SK-N-SH (cell line): ENCODE measurements at regions not wholly inside any gene's neighbourhood (a gene's known extent, or its start where the extent isn't known, plus 50 kb on each side); places are given as distances from the start of the nearest gene placed in this dataset.

Experiments
- CTCF ChIA-PET: fragments of 300-600, 350-600 bp; formaldehyde crosslinking; extraction: SDS; loops from one replicate; lab custom pipeline; 2021; lab: Yijun Ruan, JAX
- POLR2A ChIA-PET: fragments of 350-600 bp; sonication (Branson Sonifier 250); formaldehyde crosslinking; extraction: SDS; loops from one replicate; lab custom pipeline; 2020; ENCODE audit warnings: antibody characterized with exemption, inconsistent platforms; lab: Yijun Ruan, JAX
- DNase-seq: peaks from one replicate; pipeline ENCODE4 v3.0.0; 2012
- H2AFZ ChIP-seq: fragments of 200-600 bp; sonication (generic); 2 replicates; pipeline ENCODE4 v1.8.1; 2016; ENCODE audit warnings: antibody characterized with exemption, mild to moderate bottlenecking, low read depth
- H3F3A ChIP-seq: fragments of 200-600 bp; sonication (generic); replicated peaks from 2 replicates; pipeline ENCODE3; 2016; ENCODE audit warnings: antibody characterized with exemption, mild to moderate bottlenecking; ENCODE audit not compliant: insufficient read depth
- H3K27ac ChIP-seq, 2 experiments: fragments of 200-500 bp in 1 of 2; fragments of 200-600 bp in 1 of 2; sonication (Bioruptor generic) in 1 of 2; sonication (generic), shearing (Covaris generic) in 1 of 2; 2 replicates each; pipeline versions ENCODE4 v1.5.1 to v1.6.1; 2014 to 2016; ENCODE audit warnings: low read depth in 2 of 2, inconsistent platforms in 1 of 2, low read length in 1 of 2, mild to moderate bottlenecking in 1 of 2, mixed read lengths in 1 of 2
- H3K27me3 ChIP-seq: fragments of 200-600 bp; sonication (generic), shearing (Covaris generic); 2 replicates; pipeline ENCODE4 v1.6.1; 2016; ENCODE audit warnings: mixed run types; ENCODE audit not compliant: insufficient read depth
- H3K36me3 ChIP-seq, 2 experiments: fragments of 200-500 bp in 1 of 2; fragments of 200-600 bp in 1 of 2; sonication (Bioruptor generic) in 1 of 2; sonication (generic) in 1 of 2; replicated peaks in 1 of 2; 2 replicates each; pipeline versions ENCODE3 to v1.5.1; 2014 to 2016; ENCODE audit warnings: low read length in 1 of 2, mild to moderate bottlenecking in 1 of 2; ENCODE audit not compliant: insufficient read depth in 2 of 2, control insufficient read depth in 1 of 2
- H3K4me1 ChIP-seq, 2 experiments: fragments of 200-500 bp in 1 of 2; fragments of 200-600 bp in 1 of 2; sonication (Bioruptor generic) in 1 of 2; sonication (generic), shearing (Covaris generic) in 1 of 2; 2 replicates each; pipeline versions ENCODE4 v1.5.1 to v1.6.1; 2014 to 2016; ENCODE audit warnings: low read depth in 1 of 2, low read length in 1 of 2, mixed run types in 1 of 2; ENCODE audit not compliant: insufficient read depth in 2 of 2, control insufficient read depth in 1 of 2
- H3K4me2 ChIP-seq: fragments of 200-600 bp; sonication (generic), shearing (Covaris generic); 2 replicates; pipeline ENCODE4 v1.6.1; 2017; ENCODE audit warnings: mixed run types
- H3K4me3 ChIP-seq, 2 experiments: fragments of 200-500 bp in 1 of 2; fragments of 200-600 bp in 1 of 2; sonication (Bioruptor generic) in 1 of 2; sonication (generic), shearing (Covaris generic) in 1 of 2; 2 replicates each; pipeline versions ENCODE4 v1.5.1 to v1.8.1; 2014 to 2016; ENCODE audit warnings: low read depth in 2 of 2, inconsistent platforms in 1 of 2, low read length in 1 of 2, mild to moderate bottlenecking in 1 of 2, mixed read lengths in 1 of 2, moderate library complexity in 1 of 2
- H3K79me2 ChIP-seq: fragments of 200-600 bp; sonication (generic); 2 replicates; pipeline ENCODE4 v1.8.1; 2017; ENCODE audit warnings: mild to moderate bottlenecking; ENCODE audit not compliant: insufficient read depth
- H3K9ac ChIP-seq: fragments of 200-600 bp; sonication (generic); 2 replicates; pipeline ENCODE4 v1.6.1; 2017; ENCODE audit warnings: mixed run types
- H3K9me2 ChIP-seq: fragments of 200-600 bp; sonication (generic); 2 replicates; pipeline ENCODE4 v1.6.1; 2017; ENCODE audit warnings: mixed run types
- H3K9me3 ChIP-seq: fragments of 200-600 bp; sonication (generic); 2 replicates; pipeline ENCODE4 v1.6.1; 2017; ENCODE audit warnings: mixed run types, mild to moderate bottlenecking, moderate library complexity
- H4K20me1 ChIP-seq: fragments of 200-600 bp; sonication (generic); 2 replicates; pipeline ENCODE4 v1.6.1; 2017; ENCODE audit warnings: mild to moderate bottlenecking, mixed run types; ENCODE audit not compliant: insufficient read depth
- ELF1 ChIP-seq: IDR thresholded peaks from 2 replicates; pipeline ENCODE4 v1.4.0; 2012
- FOSL2 ChIP-seq: IDR thresholded peaks from 2 replicates; pipeline ENCODE4 v1.4.0; 2012; ENCODE audit warnings: low read depth, mild to moderate bottlenecking, moderate library complexity, borderline replicate concordance
- FOXJ3 ChIP-seq: sonication (generic); formaldehyde crosslinking; IDR thresholded peaks from 2 replicates; pipeline ENCODE4 v1.5.1; 2020; ENCODE audit warnings: mild to moderate bottlenecking, missing genetic modification reagents
- FOXM1 ChIP-seq: IDR thresholded peaks from 2 replicates; pipeline ENCODE4 v1.4.0; 2012; ENCODE audit warnings: low read depth, mild to moderate bottlenecking
- GABPA ChIP-seq: IDR thresholded peaks from 2 replicates; pipeline ENCODE4 v1.4.0; 2012; ENCODE audit warnings: low read depth, mild to moderate bottlenecking
- MXI1 ChIP-seq: IDR thresholded peaks from 2 replicates; pipeline ENCODE4 v1.6.1; 2012; ENCODE audit warnings: mild to moderate bottlenecking, low read depth, low read length, improper control_type of control experiment
- POLR2AphosphoS5 ChIP-seq: IDR thresholded peaks from 2 replicates; pipeline ENCODE4 v1.6.1; 2012; ENCODE audit warnings: low read depth, low read length
- RAD21 ChIP-seq: IDR thresholded peaks from 2 replicates; pipeline ENCODE4 v1.6.1; 2012; ENCODE audit warnings: mild to moderate bottlenecking, low read length
- RXRA ChIP-seq: IDR thresholded peaks from 2 replicates; pipeline ENCODE4 v1.4.0; 2012; ENCODE audit warnings: low read depth, mild to moderate bottlenecking, borderline replicate concordance
- YY1 ChIP-seq: IDR thresholded peaks from 2 replicates; pipeline ENCODE4 v1.4.0; 2012; ENCODE audit warnings: low read depth, mild to moderate bottlenecking
- WGBS: methylation state at CpG from one replicate; pipeline ENCODE4 v1.1.6; 2017; ENCODE audit warnings: low lambda C conversion rate; 5-methylcytosine and 5-hydroxymethylcytosine counted together
- TF ChIP-seq, protein P1 (sequence below): fragments of 200-600 bp; sonication (generic); IDR thresholded peaks from 2 replicates; pipeline ENCODE4 v1.6.1; 2017; ENCODE audit warnings: antibody characterized with exemption, mild to moderate bottlenecking, moderate library complexity
- TF ChIP-seq, protein P2 (sequence below): fragments of 150-350 bp; IDR thresholded peaks from 2 replicates; pipeline ENCODE4 v1.6.1; 2016; ENCODE audit warnings: mild to moderate bottlenecking, low read depth, low read length
- TF ChIP-seq, protein P3 (sequence below): IDR thresholded peaks from 2 replicates; pipeline ENCODE4 v1.6.1; 2012; ENCODE audit warnings: mild to moderate bottlenecking, low read depth, low read length, moderate library complexity
- TF ChIP-seq, protein P4 (sequence below): fragments of 150-350 bp; IDR thresholded peaks from 2 replicates; pipeline ENCODE4 v1.6.1; 2017; ENCODE audit warnings: antibody characterized with exemption, low read length, low read depth, borderline replicate concordance

DNA sequence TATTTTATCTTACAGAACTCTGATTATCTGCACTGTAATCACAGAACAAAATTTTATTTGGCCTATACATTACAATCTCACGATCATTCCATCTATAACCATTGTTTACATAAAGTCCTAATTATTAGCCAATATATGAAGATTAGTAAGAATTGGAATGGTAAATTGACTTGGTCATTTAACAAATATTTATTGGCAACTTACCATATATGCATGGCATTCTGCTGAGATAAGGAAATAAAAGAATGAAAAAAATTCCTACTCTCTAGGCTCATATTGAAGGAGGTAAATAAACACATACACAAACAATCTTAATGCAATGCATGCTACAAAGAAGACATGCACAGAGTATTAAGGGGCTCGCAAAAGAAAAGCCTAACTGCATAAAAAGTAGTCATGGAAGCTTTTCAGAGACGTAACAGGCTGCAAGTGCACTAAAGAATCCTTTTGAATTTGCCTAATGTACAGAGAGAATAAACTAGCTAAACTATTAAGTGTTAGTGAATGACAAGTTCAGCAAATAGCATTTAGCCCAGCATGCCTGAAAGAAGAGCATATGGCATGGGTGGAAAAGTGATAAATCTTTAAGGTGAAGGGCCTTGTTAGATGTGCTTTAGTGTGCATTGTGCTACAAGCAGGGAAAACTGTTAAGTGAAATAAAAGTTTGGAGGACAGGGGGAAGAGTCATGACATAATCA, 1131.1 kb downstream of the PCDH9 start:
- H3F3A ChIP-seq = no peaks in the 10 kb centered on the region
- no peaks in the 10 kb centered on the region for H3K36me3 ChIP-seq
- H3K4me2 ChIP-seq = no peak overlapping the region
- H3K9me2 ChIP-seq = no peaks in the 10 kb centered on the region
- ChIA-PET CTCF (no interaction called here), POLR2A (no interaction called here)
- TF ChIP-seq FOXM1 (no peak), MXI1 (no peak), FOXJ3 (CRISPR knock-in tag) (no peak), POLR2AphosphoS5 (no peak), ELF1 (no peak), YY1 (no peak), FOSL2 (no peak), RXRA (no peak), RAD21 (no peak), GABPA (no peak)
- TF ChIP-seq, protein P1, sequence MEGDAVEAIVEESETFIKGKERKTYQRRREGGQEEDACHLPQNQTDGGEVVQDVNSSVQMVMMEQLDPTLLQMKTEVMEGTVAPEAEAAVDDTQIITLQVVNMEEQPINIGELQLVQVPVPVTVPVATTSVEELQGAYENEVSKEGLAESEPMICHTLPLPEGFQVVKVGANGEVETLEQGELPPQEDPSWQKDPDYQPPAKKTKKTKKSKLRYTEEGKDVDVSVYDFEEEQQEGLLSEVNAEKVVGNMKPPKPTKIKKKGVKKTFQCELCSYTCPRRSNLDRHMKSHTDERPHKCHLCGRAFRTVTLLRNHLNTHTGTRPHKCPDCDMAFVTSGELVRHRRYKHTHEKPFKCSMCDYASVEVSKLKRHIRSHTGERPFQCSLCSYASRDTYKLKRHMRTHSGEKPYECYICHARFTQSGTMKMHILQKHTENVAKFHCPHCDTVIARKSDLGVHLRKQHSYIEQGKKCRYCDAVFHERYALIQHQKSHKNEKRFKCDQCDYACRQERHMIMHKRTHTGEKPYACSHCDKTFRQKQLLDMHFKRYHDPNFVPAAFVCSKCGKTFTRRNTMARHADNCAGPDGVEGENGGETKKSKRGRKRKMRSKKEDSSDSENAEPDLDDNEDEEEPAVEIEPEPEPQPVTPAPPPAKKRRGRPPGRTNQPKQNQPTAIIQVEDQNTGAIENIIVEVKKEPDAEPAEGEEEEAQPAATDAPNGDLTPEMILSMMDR = no peak
- TF ChIP-seq, protein P2, sequence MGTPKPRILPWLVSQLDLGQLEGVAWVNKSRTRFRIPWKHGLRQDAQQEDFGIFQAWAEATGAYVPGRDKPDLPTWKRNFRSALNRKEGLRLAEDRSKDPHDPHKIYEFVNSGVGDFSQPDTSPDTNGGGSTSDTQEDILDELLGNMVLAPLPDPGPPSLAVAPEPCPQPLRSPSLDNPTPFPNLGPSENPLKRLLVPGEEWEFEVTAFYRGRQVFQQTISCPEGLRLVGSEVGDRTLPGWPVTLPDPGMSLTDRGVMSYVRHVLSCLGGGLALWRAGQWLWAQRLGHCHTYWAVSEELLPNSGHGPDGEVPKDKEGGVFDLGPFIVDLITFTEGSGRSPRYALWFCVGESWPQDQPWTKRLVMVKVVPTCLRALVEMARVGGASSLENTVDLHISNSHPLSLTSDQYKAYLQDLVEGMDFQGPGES = no peak
- TF ChIP-seq, protein P3, sequence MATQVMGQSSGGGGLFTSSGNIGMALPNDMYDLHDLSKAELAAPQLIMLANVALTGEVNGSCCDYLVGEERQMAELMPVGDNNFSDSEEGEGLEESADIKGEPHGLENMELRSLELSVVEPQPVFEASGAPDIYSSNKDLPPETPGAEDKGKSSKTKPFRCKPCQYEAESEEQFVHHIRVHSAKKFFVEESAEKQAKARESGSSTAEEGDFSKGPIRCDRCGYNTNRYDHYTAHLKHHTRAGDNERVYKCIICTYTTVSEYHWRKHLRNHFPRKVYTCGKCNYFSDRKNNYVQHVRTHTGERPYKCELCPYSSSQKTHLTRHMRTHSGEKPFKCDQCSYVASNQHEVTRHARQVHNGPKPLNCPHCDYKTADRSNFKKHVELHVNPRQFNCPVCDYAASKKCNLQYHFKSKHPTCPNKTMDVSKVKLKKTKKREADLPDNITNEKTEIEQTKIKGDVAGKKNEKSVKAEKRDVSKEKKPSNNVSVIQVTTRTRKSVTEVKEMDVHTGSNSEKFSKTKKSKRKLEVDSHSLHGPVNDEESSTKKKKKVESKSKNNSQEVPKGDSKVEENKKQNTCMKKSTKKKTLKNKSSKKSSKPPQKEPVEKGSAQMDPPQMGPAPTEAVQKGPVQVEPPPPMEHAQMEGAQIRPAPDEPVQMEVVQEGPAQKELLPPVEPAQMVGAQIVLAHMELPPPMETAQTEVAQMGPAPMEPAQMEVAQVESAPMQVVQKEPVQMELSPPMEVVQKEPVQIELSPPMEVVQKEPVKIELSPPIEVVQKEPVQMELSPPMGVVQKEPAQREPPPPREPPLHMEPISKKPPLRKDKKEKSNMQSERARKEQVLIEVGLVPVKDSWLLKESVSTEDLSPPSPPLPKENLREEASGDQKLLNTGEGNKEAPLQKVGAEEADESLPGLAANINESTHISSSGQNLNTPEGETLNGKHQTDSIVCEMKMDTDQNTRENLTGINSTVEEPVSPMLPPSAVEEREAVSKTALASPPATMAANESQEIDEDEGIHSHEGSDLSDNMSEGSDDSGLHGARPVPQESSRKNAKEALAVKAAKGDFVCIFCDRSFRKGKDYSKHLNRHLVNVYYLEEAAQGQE = no peak
- TF ChIP-seq, protein P4, sequence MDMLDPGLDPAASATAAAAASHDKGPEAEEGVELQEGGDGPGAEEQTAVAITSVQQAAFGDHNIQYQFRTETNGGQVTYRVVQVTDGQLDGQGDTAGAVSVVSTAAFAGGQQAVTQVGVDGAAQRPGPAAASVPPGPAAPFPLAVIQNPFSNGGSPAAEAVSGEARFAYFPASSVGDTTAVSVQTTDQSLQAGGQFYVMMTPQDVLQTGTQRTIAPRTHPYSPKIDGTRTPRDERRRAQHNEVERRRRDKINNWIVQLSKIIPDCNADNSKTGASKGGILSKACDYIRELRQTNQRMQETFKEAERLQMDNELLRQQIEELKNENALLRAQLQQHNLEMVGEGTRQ = no peak
- no peak overlapping the region for H3K27ac ChIP-seq
- H3K4me1 ChIP-seq = peaks cover 0 to 4% of the 10 kb centered on the region in 2 experiments; a peak in 2 of 4 replicates
- no peak overlapping the region for H3K9ac ChIP-seq
- no peaks in the 10 kb centered on the region for H3K9me3 ChIP-seq
- H3K27me3 ChIP-seq = no peaks in the 10 kb centered on the region
- no peaks in the 10 kb centered on the region for H3K79me2 ChIP-seq
- H2AFZ ChIP-seq = no peak overlapping the region
- H4K20me1 ChIP-seq = no peaks in the 10 kb centered on the region
- WGBS = 85% methylated on average over 3 of the region's 3 CpGs
- H3K4me3 ChIP-seq = no peak overlapping the region
- DNase-seq = no peak
